MCF 10A (cell line): ENCODE measurements at regions not wholly inside any gene's neighbourhood (a gene's known extent, or its start where the extent isn't known, plus 50 kb on each side); places are given as distances from the start of the nearest gene placed in this dataset.
A peak's percentile ranks its signal among the peaks of the same experiment; 100 is the strongest.
"Not testable (repeated sequence)": the region's sequence is repeated elsewhere in the genome, so short reads cannot be mapped to it uniquely, and the experiment has no call there.

Source experiments
- BruUV-seq: library from RNA; stranded (reverse); fragments of 400-500 nt; replicated peaks from 2 replicates; lab custom pipeline; 2021; lab: Mats Ljungman, UMichigan
- CTCF ChIA-PET: fragments of 300-600 bp; sonication (Branson Sonifier 250); formaldehyde crosslinking; extraction: SDS; loops from one replicate; lab custom pipeline; 2021; ENCODE audit warnings: antibody characterized with exemption, inconsistent platforms; lab: Yijun Ruan, JAX
- POLR2A ChIA-PET: fragments of 300-600, 350-650 bp; sonication (Branson Sonifier 250); formaldehyde crosslinking; extraction: SDS; loops from one replicate; lab custom pipeline; 2020; ENCODE audit warnings: antibody characterized with exemption, inconsistent platforms; lab: Yijun Ruan, JAX
- DNase-seq: peaks from one replicate; pipeline ENCODE4 v3.0.0-alpha.2; 2018; ENCODE audit not compliant: unreplicated experiment
- H3K27ac Mint-ChIP-seq: one replicate; pipeline ENCODE4 v1.8.0; 2022; ENCODE audit warnings: mild to moderate bottlenecking, low read depth, mixed read lengths; ENCODE audit not compliant: unreplicated experiment
- H3K27me3 Mint-ChIP-seq: one replicate; pipeline ENCODE4 v1.8.0; 2022; ENCODE audit warnings: mixed read lengths; ENCODE audit not compliant: insufficient read depth, unreplicated experiment
- H3K36me3 Mint-ChIP-seq: one replicate; pipeline ENCODE4 v1.8.0; 2022; ENCODE audit warnings: mild to moderate bottlenecking, moderate library complexity, mixed read lengths; ENCODE audit not compliant: insufficient read depth, unreplicated experiment
- H3K4me1 Mint-ChIP-seq: one replicate; pipeline ENCODE4 v1.8.0; 2022; ENCODE audit warnings: mixed read lengths; ENCODE audit not compliant: insufficient read depth, unreplicated experiment
- H3K4me3 Mint-ChIP-seq: one replicate; pipeline ENCODE4 v1.8.0; 2022; ENCODE audit warnings: mild to moderate bottlenecking, moderate library complexity, mixed read lengths; ENCODE audit not compliant: unreplicated experiment
- H3K9me3 Mint-ChIP-seq: one replicate; pipeline ENCODE4 v1.8.0; 2022; ENCODE audit warnings: mixed read lengths; ENCODE audit not compliant: unreplicated experiment
- intact Hi-C: fragments of 100-400 bp; cut with micrococcal nuclease; formaldehyde crosslinking; loops from 2 replicates; pipeline ENCODE4 v1.14.1; 2022

- H3K9me3 Mint-ChIP-seq, H3K36me3 Mint-ChIP-seq, H3K4me3 Mint-ChIP-seq, H3K27me3 Mint-ChIP-seq, POLR2A ChIA-PET, H3K4me1 Mint-ChIP-seq, H3K27ac Mint-ChIP-seq, CTCF ChIA-PET, intact Hi-C loops, BruUV-seq: not testable (repeated sequence)
- peak; percentile 0 for DNase-seq
These were observed 130.5 kb upstream of the TP53TG3C start for GRCh38 chr16:33063365-33064170.

- DNase-seq, H3K4me3 Mint-ChIP-seq, POLR2A ChIA-PET, CTCF ChIA-PET, H3K27ac Mint-ChIP-seq, BruUV-seq, H3K9me3 Mint-ChIP-seq, H3K27me3 Mint-ChIP-seq, intact Hi-C loops, H3K4me1 Mint-ChIP-seq, H3K36me3 Mint-ChIP-seq: not testable (repeated sequence)
These were observed 129.5 kb upstream of the TP53TG3C start for GRCh38 chr16:33064454-33065073.
